ENCODE measurements at regions not wholly inside any gene's neighbourhood (a gene's known extent, or its start where the extent isn't known, plus 50 kb on each side); places are given as distances from the start of the nearest gene placed in this dataset.

DNA sequence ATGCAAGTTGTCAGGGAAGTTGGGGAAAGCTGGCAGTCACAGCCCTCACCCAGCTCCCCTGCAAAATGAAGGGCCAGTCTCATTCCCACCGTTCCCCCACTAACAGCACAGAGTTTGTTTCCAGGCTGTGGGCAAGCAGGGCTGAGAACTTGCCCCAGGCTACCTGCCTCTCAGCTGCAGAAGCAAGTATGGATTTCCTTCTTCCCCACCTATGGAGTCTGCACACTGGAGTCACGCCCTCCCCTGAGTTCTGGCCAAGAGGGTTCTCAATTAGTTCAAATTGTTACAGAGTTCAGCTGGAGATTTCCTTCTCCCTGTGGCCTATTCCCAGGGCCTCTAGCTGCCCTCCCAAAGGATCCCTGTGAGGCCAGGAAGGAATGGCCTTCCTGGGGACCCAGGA lies 90.1 kb upstream of the ATP11B start:
- ATAC-seq: no peak

DNA sequence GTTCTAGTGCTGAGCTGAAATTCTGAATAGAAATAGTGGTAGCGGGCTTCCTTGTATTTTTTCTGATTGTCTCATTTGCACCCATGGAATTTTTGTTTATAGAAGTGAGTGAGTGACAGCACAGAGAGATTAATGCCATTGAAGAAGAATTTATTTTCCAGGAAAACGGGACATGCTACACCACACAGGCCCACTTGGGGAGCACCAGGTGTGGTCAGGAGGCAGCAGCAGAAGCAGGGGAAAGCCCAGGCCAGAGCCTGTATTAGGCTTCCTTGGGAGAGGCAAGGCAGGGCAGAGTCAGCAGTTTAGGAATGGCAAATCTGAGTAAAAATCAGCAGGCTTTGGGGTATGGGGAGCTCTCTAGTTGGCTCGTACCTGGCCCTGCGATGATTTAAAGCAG lies 88.4 kb upstream of the ATP11B start:
- no peak for ATAC-seq

DNA sequence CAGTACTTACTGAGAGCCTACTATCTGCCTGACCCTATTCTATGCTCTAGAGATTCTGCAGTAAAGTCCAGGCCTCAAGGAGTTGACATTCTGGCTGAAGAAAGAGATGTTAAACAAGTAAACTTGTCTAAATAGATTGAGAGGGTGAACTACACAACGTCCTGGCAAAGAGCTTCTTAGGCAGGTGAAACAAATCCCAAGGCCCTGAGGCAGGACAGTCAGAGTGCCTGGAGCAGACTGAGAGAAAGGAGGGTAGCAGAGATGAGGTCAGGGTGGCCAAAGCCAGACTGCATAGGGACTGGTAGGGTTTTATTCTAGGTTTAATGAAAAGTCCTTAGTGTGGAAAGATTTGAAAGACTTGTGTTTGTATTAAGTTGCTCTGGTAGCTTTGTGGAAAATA lies 84.5 kb upstream of the ATP11B start:
- no peak for ATAC-seq

DNA sequence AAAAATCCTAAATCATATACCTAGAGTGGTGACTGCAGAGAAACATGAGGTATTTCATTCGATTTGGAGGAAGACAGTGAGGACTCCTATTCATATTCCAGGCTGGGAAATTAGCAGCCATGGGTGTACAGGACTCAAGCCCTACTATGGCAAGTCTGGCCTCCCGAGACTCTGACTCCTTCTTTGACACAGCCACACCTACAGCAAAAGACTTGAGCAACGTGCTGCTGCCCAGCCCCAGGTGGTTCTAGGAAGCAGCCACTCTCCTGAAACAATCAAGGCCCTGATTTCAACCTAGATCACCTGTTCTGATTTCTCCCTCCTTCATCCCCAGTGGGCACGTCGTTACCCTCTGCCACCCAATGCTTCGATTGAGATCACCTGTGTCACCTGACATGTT lies 84.0 kb upstream of the ATP11B start:
- no peak for ATAC-seq

DNA sequence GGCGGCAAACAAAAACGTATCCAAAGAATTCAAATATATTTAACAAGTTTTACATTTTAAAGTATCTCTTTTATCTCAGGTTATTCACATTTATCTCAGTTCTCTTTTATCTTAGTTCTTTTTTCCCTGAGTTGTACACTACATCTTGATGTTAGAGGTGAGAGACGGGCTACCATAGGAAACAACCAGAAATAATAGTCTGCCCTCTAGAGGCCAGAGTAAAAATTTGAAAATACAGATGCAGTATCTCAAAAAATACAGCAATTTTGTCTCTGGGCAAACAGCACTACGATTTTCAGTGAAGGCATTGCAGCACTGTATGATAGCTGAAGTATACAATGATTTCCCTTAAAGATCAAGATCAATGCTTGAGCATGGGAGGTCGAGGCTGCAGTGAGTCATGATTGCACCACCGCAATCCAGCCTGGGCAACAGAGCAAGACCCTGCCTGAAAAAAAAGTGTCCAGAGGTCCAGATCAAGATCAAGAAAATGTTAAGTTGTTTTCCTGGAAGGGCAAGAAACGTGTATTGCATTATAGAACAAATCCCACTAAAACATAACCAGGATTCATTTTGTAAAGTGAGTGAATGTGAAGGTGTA lies 82.6 kb upstream of the ATP11B start:
- ATAC-seq: peak in 1 of 2 donors; percentile 56

DNA sequence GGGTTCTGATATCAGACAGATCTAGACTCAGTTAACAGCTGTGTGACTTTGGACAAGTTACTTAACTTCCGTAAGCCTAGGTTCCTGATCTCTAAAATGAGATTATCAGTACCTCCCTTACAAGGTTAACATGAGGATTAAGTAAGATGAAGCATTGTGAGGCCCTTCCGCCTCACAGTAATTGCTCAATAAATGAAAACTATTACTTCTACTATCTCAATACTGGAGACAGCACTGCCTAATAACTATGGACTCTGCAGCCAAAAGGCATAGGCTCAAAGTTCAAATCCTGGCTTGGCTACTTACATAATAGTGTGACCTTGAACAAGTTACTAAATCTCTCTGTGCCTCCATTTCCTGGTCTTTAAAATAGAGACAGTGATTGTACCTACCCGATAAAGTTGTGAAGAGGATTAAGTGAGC lies 82.0 kb upstream of the ATP11B start:
- no peak for ATAC-seq

DNA sequence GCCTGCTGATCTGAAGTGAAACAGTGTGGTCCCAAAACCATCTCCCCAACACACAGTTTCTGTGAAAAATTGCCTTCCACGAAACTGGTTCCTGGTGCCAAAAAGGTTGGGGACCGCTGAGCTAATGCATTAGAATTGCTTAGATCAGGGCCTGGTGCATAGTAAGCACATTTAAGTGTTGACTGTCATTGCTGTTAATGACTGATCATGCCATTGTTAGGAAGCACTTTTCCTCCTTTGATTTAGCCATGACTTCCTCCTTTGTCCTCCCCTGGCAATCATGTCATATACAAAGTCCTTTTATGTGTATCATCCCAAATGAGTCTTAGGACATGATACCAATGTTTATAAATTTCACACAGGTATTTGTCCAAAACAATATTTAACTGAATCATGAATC lies 81.5 kb upstream of the ATP11B start:
- ATAC-seq: no peak

DNA sequence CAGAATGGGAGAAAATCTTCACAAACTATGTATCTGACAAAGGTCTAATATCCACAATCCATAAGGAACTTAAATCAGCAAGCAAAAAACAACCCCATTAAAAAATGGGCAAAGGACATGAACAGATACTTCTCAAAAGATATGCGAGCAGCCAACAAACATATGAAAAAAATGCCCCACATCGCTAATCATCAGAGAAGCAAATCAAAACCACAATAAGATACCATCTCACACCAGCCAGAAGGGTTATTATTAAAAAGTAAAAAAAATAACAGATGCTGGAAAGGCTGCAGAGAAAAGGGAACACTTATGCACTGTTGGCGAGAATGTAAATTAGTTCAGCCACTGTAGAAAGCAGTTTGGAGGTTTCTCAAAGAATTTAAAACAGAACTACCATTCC lies 80.2 kb upstream of the ATP11B start:
- ATAC-seq: no peak

DNA sequence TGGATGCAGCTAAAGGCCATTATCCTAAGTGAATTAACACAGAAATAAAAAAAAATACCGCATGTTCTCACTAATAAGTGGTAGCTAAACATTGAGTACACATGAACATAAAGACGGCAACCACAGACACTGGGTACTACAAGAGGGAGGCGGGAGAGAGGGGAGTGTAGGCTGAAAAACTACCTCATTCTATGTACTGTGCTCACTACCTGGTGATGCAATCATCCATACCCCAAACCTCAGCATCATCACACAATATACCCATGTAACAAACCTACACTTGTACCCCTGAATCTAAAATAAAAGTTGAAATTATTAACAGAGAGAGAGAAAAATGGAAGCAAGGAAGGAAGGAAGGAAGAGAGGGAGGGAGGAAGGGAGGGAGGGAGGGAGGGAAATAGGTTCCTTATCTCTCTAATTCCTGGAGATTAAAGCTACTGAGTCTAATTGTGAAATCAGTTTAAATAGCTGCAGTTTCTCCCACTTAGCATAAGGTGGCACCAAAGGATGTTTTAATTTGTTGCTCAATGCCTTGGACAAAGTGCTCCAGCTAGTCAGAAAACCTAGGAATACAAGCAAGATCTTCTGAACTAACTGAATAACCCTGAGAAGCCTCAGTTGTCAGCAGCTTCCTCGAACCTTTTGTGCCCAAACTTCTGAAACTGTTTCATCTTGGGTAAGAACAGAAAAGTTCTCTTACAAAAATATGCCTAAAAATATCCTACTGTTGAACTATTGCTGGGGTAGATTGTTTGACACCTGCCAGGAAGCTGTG lies 79.4 kb upstream of the ATP11B start:
- ATAC-seq: no peak

DNA sequence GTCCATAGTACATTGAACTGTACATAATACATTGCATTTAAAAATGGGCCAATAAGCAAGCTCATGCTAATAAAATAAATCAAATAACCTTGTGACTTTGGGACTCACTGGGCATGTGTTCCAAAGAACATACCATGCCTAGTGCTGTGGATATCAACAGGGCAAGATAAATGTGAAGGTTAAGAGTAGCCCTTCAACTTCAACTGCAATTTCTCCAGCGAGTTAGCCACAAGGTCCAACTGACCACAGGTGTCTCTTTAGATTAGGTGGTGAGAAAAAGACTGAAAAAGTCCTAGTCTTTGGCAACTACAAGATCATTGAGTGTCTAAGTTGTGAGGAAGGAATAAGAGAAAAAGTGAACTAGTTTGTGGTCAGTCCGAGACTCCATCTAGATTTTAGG lies 78.3 kb upstream of the ATP11B start:
- ATAC-seq: no peak

DNA sequence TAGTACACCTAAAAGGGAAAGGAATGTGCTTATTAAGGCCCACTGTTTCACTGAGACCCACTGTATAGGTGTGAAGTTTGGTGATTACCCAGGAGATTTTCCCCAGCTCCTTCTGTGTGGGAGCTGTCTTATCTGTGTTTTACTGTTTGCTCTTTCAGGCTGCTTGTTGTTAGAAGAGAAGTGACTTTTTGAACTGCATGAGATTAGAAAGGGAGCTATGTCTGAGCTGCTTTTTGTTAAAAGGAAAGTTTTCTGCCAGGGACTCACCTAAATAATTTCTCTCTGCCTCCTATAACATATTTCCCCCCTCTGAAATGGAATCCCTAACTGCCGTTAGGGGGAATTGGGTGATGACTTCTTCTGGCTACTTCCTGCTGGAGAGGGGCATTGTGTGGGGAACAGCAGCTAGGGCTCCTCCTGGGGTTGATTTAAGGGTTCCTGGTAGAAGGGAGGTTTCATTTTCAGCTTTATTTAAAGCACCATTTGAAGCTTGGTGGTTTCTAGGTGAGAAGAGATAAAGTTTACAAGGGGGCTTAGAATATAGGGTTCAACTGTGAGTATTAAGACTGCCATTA lies 77.1 kb upstream of the ATP11B start:
- no peak for ATAC-seq

DNA sequence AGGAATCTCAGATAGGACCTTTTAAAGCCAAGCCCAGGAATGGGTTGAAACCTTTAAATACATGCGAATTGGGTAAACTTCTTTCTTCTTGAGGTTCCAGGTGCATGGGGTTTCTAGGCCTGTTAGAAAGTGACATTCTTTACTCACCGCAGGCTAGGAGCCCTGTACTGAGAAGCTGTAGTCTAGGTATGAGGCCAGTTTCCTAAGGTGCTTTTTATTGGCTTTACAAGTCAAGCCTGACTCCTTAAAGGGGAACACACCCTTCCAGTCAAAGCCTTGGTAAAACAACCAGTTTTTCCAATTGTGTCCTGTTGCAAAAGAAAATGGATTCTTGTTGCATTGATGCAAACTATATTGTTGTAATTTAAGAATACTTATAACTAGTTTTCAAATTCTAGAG lies 76.1 kb upstream of the ATP11B start:
- ATAC-seq: no peak

DNA sequence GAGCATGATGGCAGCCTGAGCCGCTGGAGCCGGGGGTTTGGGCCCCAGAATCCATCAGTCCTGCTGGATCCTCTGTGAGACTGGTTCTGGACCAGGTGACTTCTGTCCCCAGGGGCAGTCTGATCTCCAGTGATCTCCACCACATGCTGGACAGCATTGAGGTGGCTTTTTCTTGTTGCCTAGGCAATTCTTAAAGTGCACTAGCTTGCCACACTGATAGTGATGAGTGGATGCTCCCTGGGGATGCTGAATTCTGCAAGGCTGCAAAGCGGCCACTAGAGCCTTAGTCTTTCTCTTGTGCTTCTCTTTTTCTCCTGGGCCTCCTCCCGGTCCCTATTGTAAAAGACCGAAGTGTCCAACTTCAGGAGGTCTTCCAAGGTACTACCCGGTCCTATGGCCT lies 70.4 kb upstream of the ATP11B start:
- ATAC-seq: no peak

DNA sequence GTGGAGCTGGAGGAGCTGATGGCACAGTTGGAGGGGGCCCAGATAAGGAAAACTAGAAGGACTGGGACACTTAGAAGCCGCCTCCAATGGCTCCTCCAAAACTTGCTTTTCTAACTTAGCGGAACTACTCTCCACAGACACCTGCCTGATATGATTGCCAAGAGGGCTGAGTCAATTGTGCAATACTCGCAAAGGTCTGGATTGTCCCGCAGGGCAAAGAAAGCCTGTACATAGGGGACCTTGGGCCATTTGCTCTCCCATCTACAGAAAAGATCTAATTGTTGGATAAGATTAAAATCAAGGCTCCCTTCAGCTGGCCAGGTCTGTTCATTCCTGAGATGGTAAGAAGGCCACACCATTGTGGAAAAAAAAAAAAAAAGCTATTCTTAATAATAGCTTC lies 69.7 kb upstream of the ATP11B start:
- ATAC-seq: no peak

DNA sequence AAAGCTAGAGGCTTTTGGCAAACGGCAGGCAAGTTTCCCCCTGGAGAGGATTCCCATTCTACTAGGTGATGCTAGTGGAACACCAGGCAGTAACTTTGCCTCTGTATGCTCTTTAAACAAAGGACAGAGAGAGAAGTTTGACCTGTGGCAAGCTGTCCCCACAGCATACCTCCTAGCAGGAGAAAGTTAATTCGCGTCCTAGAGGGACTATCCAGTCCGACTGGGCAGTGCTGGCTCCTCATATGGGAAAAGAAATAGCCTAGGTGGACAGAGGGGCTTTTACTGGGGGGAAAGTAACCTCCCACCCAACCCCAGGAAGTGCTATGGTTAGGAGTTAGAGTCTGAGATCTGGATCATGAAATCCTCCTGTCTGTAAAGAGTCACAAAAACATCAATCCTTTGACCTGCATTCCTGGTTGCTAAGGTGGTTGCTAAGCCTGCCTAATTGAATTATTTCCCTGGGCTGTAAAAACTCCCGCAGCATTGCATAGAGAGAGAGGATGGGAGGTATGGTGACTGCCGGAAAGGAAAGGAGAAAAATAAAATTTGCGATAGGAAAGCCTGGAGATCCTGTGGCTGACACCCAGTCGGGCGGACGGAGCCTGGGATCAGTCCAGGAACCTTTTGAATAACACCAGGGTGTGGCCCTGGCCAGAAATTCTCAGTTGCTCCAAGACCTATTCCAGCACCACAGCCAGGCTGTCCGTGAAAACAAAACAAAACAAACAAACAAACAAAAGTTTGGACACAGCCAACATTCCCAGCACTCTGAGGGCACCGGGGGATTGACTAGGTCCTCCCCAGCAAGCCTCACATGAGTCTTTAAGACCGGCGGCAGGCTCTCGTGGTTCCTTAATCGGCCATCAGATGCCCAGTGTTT lies 67.7 kb upstream of the ATP11B start:
- no peak for ATAC-seq

DNA sequence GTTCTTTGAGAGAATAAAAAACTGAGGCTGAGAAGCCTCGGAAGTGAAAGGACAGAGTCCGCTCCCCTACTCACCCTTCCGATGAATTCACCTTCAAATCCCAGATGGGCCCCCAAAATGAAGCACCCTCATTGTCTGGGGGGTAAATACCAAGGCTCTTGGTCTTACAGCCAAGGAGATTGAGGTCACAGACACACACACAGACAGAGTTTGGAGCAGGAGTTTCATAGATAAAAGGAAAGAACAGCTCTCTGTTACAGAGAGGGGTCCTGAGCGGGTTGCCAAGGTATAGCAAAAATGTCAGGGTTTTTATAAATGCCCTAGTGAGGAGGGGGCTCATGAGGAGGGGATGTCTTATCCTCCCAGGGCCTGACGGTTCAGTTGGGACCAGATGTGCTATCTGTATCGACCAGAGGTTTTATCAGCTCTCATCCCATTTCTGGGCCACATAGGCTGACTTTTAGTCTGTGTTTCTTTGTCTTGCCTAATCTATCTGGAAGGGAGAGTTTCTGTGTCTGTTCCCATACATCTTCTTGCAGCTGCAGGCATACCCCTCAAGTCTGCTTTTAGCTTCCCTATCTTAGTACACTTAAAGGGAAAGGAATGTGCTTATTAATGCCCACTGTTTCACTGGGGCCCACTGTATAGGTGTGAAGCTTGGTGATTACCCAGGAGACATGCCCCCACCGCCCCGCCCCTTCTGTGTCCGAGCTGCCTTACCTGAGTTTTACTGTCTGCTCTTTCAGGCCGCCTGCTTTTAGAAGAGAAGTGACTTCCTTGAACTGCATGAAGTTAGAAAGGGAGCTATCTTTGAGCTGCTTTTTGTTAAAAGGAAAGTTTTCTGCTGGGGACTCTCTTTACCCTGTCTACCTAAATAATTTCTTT lies 66.8 kb upstream of the ATP11B start:
- no peak for ATAC-seq

DNA sequence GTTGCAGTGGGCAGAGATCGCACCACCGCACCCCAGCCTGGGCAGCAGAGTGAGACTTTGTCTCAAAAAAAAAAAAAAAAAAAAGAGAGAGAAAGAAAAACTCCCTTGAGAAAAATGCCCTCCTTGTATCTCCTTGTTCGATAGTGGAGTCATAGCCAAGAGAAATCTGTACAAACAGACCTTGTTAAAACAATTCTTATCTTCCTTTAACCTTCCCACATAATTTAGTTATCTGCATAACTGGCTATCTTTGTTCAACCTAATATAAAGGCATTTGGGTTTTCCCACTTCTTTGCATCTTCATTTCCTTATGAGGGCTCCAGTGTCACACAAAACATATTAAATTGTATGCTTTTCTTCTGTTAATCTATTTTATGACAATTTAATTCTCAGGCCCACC lies 65.1 kb upstream of the ATP11B start:
- ATAC-seq: no peak

DNA sequence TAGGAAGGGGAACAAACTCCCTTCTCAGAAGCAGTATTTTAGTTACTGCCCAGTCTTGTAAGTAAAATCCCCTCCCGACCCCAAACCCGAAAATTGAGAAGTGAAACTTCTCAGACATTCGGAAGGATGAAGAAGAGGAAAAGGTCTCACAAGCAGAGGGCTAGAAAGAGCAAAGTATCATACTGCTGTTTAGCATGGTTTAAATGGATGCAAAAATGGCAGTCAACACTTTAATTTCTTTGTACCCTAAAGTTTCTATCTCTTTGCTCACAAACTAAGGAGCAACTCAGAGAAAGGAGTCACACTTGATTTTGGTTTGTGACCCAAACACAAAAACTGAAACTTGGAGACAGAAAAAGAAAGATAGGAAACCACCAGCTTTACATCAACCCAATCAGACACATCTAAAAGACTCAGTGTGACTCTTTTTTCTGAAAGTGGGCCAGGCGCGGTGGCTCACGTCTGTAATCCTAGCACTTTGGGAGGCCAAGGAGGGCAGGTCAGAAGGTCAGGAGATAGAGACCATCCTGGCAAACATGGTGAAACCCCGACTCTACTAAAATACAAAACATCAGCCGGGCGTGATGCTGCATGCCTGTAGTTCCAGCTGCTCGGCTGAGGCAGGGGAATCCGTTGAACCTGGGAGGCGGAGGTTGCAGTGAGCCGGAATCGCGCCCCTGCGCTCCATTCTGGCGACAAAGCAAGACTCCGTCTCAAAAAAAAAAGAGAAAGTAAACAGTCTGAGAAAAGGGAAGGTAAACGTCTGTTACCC lies 63.2 kb upstream of the ATP11B start:
- ATAC-seq: peak in 1 of 2 donors; percentile 33

DNA sequence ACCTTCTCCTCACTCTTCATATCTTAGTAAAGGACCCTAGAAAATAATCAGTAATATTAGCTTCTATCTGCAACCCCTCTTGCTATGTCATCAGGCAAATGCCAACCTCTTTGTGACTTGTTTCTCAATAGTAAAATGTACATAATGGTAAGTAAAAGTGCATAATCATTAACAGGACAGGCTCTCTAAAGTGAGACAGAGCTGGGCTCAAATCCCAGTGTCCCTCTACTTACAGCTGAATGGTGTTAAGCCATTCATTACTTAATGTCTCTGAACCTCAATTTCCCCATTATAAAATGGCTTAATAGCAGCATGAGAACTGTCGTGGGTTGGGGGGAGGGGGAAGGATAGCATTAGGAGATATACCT lies 62.6 kb upstream of the ATP11B start:
- ATAC-seq: no peak

DNA sequence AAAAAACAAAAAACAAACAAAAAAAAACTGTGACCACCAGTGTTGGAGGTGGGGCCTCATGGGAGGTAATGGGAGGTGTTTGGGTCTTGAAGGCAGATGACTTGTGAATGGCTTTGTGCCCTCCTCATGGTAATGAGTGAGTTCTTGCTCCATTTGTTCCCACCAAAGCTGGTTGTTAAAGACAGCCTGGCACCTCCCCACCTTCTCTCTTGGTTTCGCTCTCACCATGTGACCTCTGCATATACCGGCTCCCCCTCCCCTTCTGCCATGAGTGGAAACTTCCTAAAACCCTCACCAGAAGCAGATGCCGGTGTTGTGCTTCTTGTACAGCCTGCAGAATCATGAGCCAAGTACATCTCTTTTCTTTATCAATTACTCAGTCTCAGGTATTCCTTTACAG lies 61.5 kb upstream of the ATP11B start:
- no peak for ATAC-seq

DNA sequence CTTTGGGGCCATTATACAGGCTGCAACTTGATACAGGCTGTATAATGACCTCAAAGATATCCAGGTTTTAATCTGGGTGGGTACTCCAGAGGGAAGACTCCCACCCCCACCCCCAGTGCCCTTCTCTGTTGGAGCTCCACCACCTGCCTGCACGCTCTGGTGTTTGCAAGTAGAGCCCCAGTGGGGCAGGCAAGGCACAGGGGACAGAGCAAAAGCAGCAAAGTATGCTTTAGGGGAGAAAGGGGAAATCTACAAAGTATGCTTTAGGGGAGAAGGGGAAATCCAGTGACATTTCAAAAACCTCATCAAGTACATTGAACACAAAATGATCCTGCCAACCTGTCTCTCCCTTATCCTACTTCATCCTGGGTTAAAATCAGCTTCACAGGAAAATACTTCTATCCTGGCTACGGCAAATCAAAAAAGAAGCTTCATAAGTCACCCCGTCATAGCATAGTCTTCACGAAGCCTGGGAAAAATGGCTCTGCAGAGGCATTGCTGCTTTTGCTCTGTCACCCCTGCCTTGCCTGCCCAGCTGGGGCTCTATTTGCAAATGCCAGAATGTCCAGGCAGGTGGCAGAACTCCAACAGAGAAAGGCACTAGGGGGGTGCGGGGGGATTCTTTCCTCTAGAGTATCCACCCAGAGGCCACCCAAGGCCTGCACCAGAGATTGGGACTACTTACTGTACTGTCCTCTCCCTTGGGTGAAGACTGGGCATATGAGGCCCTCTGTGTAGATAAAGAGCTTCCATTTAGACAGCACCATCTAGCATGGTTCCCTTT lies 60.9 kb upstream of the ATP11B start:
- ATAC-seq: no peak
